GM21825 (cell line): ENCODE measurements at regions not wholly inside any gene's neighbourhood (a gene's known extent, or its start where the extent isn't known, plus 50 kb on each side); places are given as distances from the start of the nearest gene placed in this dataset.

Source experiments
- ATAC-seq: cut with Tn5 transposase; IDR thresholded peaks from one replicate; pipeline ENCODE4 v1.9.1; 2021; ENCODE audit warnings: mild to moderate bottlenecking, moderate library complexity; ENCODE audit not compliant: unreplicated experiment

DNA sequence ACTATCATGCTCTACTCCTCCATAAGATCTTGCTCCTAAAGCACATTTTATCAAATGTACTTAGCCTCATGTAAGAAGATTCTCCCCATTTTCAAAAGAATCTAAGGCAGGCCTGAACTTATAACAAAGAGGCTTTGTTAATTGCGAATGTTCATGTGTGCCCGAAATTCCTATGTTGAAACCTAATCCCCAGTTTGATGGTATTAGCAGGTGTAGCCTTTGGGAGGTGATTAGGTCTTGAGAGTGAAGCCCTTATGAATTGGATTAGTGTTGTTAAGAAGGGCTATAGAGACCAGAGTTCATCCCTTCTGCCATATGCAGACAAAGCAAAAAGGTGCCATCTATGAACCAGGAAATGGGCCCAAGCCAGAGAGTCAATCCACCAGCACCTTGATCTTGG lies 234.5 kb downstream of the PAX3 start:
- no peak for ATAC-seq

DNA sequence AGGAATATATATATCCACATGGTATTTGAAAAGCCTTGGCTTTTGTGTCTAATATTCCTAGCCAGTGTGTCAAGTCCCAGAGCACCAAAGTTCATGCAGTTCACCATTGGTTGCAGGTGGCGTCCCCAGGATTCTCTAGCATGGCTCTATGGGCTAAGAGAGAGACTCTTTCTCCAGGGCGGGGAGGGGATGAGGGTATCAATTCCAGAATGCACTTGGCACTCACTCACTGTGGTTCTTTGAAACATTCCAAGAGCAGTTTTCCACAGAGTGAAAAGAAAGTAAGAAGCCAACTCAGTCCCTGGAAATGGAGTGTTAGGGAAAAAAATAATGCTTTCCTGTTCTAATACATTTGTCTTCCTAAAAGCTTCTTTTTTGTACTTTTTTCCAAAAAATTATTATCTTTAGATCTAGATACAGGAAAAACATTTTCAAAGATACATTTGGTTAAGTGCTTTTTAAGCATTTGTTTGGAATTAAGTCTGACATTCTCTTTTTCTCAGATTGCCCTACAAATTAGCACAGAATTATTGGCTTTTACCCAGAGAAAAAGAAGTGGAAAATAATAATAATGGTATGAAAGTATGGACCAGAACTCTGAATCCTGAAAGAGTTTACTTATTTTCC lies 239.9 kb downstream of the PAX3 start:
- no peak for ATAC-seq

DNA sequence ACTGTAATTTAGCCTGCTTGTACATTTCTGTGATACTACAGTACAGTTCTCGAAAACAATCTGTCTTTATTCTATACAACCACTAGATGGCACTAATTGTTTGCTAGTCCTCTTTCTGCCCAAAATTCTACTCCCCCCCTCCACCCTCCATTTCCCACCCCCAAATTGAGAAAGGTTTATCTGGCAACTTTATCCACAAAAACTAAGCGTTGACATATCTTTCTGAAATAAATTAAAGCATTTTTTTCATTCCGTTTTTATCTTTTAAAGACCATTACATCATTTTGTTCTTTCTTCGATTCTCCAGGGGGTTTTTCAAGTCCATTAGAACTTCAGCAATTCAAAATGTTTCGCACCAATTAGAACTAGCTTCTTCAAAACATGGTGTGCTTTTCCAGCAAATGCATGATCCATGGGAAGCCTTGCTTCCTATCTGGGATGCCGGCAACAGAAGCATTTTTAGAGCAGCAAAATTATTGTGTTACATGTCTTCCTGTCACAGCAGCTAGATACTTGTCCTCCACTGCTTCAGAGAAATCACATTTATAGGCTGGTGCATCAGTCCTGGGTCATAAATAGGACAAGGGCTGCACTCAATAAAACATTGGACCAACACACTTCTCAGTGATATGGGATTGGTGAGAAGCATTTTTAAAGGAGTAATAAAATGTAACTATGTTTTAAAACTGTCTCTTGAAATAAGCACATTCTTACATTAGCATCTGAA lies 241.3 kb downstream of the PAX3 start:
- no peak for ATAC-seq

DNA sequence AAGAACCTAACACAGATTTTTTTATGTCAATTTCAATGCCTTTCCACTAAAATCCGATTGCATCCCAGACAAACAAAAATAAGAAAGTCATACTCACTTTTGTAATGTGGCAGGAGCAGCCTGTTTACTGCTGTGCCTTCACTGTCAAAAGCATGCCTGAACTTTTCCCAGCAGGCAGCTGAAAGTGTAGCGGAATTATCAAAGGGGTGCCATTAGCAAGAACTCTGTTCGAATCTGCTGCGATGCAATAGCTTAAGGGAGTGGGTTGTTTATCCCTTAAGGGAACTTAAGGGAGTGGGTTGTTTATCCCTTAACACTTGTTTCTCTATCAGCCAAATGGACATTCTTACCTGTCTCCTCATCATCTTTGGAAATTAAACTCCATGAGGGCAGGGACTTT lies 243.5 kb downstream of the PAX3 start:
- no peak for ATAC-seq

DNA sequence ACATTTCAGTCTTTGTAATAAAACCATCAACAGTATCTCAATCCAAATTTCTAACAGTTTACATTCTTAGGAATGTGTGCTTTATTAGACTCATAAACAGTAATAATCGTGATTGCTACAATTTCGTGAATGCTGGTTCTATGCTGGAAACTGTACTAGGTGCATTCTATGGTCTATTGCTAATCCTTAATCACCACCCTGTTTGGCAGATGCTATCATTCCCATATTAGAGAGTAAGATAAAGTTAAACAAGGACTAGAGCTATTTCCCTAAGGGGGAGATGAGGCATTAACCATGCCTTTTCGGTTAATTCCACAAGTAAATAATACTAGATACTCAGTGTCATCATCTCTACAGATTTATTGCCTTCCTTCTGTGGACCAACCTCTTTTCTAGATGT lies 244.0 kb downstream of the PAX3 start:
- ATAC-seq: no peak

DNA sequence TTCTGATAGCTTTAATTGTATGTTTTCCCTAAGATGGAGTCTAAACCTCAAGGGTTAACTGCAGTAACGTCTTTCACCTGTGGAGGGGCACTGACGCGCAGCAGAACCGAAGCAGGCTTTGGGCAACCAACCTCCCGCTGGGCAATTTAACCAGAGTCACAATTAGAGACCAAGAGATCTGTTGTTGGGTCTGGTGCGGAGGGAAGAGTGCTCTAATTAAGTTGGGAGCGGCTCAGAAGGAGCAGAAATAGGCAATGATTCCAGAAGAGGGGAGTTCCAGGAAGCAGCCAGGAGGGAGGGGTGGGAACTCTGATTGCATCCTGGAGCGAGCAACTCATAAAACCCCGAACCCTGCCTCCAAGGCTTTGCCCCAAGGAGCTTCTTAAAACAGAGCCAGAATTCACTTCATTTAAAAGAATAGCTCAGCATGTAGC lies 245.8 kb downstream of the PAX3 start:
- ATAC-seq: no peak

DNA sequence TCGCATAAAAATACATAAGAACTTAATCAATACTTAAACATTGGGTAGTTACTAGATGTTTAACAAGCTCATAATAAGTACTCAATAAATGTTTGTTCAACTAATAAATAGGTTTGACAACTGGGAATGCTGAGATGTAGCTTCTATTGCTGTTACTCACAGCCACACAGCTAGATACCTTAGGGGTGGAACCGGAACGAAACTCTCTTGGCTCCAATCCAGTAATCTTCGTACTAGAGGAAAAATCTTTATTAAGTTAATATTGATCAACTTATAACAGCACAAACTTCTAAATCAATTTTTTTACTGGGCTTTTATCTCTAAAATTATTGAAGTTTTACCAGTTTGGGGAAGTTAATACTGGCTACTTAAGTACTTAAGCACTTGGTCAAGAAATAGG lies 247.8 kb downstream of the PAX3 start:
- no peak for ATAC-seq

DNA sequence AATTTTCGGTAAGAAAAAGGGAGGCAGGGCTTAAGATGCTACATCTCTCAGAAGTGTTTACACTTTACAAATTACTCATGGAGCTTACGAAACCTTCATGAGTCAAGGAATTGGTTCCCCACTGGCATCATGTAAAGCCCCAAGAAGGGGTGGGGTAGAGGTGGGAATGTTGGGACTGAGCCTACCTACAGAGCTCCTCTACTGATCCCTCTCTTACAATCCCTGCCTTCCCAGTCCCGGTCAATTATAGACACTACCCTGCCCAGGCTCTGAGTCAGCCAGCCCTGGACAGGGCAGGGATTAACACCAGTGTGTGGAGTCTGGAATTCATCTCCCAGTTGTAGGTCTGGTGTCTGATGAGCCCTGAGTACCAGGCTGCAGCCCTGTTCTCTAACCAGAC lies 248.9 kb downstream of the PAX3 start:
- ATAC-seq: no peak

DNA sequence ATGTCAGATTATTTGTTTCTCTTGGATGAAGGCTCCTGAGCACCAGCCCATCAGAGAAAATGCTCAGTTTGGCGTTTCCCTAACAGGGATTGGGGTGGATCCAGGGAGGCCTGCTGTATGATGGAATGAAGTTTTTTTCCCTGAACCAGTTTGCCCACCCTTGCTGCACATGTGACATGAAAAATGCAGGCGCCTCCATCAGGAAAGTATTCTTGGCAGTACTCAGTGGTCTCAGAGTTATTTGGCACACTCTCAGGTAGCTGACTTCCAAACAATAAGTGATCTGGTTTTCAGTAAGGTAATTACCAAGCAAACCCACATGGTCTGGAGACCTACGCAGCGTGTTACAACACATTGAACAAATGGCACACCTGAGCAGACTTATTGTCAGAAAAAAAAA lies 254.9 kb downstream of the PAX3 start:
- no peak for ATAC-seq

DNA sequence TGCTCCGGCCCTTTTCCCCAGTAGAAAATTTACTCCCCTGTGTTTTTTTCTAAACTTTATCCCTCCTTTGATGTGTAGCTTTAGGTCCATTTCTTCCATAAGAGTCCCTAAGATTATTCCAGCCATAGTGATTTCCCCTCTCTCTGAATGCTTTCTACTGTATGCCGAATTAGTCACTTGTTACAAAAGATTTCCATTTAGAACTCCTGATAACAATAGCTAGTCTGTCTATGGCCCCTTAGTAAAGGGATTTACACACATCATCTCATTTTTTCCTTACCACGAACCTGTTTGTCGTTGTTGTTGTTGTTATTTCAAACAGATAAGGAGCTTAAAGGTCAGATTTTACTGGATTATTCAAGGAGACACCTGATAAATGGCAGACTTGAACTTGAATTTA lies 256.1 kb downstream of the PAX3 start:
- ATAC-seq: no peak

DNA sequence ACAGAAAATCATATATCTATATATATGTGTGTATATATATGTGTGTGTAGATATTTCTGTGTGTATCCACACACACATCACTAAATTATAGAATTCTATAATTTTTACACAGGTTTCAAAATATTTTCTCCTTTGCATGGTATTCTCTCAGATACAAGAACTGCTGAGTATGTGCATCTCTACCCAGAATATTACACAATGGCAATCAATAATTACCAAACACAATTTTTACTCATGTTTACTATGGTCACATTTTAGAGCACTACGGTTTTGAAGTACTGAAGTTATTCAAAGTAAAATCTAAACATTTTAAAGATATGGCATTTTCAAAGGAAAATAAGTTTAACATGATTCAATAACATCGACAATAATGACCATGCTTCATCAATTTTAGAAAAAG lies 258.5 kb downstream of the PAX3 start:
- no peak for ATAC-seq

DNA sequence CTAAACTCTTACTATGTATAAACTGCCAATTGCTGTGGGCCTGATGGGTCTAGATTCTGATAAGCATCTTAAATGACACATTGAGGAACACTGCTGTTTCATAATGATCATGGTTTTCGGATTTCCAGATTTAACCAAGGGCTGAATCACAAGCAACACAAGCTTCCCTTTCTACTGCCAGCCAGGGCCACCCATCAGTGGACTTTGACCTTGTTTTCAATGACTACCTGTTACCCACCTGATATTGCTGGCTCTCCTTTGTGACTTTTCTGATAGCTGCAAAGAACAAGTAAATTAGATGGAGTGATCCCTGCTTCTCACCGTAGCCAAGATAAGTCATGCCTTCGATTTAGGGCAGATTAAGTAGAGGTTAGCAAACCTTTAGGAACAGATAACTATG lies 259.0 kb downstream of the PAX3 start:
- no peak for ATAC-seq

DNA sequence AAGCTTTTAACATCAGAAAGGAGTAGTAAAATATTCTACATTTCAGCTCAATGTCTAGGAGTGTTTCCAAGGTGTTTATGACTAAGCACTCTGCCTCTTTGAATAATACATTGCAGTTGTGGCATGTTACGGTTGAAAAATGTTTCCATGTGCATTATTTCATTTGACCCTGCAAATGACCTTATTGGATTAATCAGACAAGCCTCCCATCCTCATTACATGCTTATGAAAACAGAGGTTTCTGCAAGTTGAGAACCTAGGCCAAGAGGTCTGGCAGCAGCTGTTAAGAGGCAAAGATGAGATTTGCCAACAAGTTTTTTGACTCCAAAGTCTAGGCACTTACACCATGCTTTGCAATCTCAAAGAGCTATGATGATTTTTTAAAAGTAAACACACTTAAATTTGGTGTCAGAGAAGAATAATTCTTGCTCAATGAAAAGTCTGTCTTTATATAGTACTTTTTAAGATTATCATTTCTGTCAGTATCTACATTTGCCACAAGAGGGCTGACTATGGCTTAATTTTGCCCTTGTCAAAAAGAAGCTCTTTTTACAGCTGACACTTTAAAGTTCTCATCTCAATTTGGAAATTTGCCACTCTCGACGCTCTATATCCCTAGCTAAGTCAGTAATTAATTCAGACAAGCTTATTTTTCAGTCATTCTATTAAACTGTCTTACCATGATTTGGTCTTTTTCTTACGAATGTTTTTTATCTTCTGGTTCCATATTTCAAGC lies 260.6 kb downstream of the PAX3 start:
- no peak for ATAC-seq

DNA sequence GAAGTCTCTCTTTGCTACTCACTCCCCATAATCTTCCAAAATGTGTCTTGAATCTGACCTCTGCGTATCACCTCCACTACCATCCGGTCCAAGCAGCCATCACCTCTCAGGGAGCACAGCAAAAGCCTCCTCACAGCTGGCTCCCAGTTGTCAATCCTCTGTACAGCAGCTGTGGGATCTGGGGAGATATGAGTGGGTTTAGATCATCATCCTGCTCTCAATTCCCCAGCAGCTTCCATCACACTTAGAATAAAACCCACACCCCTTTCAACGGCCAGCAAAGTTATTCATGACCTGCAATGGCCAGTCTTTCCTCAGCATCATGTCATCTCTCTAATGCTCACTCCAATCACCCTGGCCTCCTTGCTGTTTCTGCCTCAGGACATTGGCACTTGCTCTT lies 261.6 kb downstream of the PAX3 start:
- no peak for ATAC-seq

DNA sequence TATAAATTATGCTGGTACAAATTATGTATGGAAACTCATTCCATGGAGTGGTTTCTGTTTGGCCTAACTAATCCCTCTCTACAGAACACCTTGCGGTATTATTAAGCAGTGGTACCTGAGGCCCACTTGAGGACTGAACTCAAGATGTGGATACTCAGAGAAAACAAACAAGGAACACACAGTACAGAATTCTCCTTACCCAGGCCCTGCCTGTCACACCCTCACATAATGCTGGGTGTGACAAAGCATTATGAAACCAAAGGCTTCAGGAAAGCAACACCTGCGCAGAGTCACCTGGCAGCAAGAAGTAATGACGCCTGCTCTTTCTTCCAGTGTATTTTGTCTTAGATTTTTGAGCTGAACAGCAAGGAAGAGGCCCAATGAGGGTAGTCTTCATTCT lies 264.7 kb downstream of the PAX3 start:
- no peak for ATAC-seq

DNA sequence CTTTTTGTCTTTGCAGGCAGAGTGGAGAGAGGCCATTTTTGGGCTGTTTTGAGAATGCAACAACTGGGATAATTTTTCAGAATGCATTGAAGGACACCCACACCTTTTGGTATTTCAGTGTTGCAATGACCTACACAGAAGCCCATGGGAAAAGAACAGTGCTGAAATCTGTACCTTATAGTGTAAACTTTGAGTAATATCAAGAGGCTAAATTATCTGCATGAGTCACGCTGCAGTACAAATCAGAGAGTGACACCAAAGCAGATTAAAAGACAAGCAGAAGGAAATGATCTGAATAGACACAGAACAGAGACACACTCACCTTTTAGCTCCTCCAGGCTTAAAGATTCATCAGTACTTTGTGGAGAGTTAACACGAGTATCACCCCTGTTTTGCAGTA lies 265.3 kb downstream of the PAX3 start:
- no peak for ATAC-seq

DNA sequence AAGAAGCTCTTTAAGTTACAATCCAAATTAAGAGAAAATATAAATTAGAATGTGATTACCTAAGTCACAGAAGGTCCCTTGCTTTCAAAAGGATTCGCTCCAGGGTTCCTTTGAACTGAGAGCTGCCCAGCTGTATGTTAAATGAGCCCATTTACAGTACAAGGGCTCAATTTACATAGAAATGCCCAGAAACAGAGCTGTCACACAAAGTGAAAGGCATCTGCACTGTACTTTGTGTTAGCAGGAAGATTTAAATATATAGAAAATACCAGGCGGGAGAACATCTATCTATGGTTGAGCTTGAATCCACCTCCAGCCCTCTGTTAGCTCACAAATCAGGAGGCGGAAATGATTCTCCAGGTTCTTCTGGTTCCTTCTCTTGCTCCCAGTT lies 272.9 kb downstream of the PAX3 start:
- no peak for ATAC-seq

DNA sequence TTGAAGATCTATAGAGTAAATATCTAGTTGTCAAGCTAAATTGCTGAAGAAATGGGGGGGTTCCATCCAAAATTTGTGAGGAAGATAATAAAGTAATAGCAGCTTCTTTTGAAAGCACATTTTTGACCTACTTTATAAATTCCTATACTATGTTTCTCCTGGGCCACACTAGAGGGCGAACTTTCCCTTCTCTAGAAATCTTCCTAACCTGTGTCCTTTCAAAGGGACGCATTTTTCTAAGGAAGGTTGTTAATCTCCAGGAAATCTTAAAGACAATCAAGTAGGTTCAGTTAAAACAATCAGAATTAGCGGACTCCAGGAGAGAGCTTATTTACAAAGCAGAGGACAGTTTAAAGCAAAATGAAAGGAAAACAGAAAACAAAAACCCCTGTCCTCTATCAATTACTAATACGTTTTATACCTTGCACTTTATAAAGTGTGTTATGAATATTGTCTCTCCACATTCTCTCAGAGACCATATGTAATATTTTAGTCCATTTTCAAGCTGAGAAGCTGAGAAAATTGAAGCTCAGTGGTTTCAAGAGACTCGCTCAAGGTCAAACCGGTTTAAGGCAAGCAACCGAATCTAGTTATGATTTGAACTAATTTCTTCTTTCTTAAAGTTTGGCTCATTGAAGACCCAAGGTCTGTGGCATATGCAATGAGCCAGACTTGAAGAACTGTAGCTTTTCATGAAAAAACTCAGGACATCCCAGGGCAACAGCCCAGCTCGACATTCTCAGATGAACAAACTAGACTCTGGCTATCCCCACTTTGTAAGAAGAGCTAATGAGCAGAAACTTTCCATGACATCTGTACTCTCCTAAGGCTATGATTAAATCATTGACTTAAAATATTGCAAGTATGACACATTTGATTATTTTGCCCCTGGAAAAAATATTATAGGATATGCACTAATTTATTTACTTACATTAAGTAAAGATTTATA lies 273.6 kb downstream of the PAX3 start:
- ATAC-seq: no peak

DNA sequence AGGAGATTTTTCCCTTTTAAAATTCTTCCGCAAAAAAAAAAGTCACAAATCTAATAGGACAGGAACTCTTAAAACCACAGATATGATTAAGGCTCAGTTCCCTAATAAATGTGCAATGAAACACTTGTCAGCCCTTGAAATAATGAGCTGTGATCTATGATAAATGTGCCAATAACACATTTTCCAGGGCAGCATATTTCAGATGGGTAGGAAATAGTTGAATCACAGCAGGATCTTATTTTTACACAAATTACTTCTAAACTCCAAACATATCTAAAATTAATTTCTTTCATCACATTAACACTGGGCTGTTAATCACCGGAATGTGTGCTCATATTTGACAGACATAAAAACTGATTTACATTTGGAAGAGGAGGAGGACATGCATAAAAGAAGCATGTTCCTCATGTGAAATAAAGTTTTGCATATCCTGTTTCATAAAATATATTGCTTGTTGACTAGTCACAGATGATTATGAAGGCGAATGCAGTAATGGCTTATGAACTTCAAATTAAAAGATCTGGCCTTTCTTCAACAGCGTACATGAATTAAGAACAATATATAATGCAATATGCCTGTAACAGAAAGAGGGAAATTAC lies 281.4 kb downstream of the PAX3 start:
- ATAC-seq: no peak

DNA sequence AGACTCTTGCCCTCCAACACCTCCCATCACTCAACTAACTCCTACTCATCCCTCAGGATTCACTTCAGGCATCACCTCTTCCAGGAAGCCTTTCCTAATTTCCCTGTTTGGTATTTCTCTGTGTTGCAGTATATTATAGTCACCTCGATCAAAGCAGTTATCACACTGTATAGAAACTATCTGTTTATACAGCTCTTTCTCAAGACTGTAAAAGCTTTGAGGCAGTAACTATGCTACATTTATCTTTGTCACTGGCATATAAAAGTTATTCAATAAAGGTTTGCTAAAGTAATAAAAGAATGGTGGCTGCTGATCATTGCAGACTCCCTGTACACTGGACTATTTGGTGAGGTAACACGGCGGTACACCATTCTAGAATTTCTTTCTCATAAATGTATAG lies 284.9 kb downstream of the PAX3 start:
- ATAC-seq: no peak

DNA sequence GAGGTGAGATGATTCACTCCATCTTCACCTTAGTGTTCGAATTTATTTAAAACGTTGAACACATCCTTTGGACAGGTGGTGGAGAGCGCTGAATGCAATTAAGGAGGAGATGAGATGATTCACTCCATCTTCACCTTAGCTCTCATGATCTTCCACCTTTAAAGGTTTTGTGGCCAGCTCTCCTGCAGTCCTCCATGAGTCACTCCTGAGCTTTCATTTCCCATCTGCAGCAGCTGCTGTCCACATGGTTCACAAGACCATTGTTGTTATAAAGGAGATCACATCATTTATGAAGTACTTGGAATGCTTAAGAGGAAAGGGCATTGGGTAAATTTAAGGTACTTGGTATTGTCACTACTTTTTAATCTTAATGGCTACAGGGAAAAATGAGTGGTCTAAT lies 298.5 kb downstream of the PAX3 start:
- ATAC-seq: no peak
